IMR-90 (cell line): ENCODE measurements at regions not wholly inside any gene's neighbourhood (a gene's known extent, or its start where the extent isn't known, plus 50 kb on each side); places are given as distances from the start of the nearest gene placed in this dataset.

ENCODE experiments used
- ATAC-seq: fragments of 200-7000 bp; cut with Tn5 transposase; 2 replicates; pipeline ENCODE4 v1.9.1; 2020; ENCODE audit warnings: low read depth, mild to moderate bottlenecking, moderate library complexity
- BruUV-seq: library from RNA; stranded (reverse); fragments of 400-500 nt; replicated peaks from 2 replicates; lab custom pipeline; 2021; lab: Mats Ljungman, UMichigan
- CTCF ChIA-PET: fragments of 300-600 bp; formaldehyde crosslinking; extraction: SDS; loops from one replicate; lab custom pipeline; 2021; ENCODE audit warnings: antibody characterized with exemption; lab: Yijun Ruan, JAX
- POLR2A ChIA-PET: fragments of 300-600 bp; sonication (Branson Sonifier 250); formaldehyde crosslinking; loops from one replicate; lab custom pipeline; 2022; ENCODE audit warnings: antibody characterized with exemption; ENCODE audit not compliant: unreplicated experiment; lab: Charles Lee
- DNase-seq: peaks from one replicate; pipeline ENCODE4 v3.0.0; 2013
- H2AFZ ChIP-seq: replicated peaks from 2 replicates; pipeline ENCODE3; 2013; ENCODE audit warnings: low read length, mild to moderate bottlenecking; ENCODE audit not compliant: poor library complexity
- H2AK5ac ChIP-seq: 2 replicates; pipeline ENCODE4 v1.6.1; 2013; ENCODE audit warnings: low read depth, low read length, inconsistent platforms
- H2AK9ac ChIP-seq: replicated peaks from 2 replicates; pipeline ENCODE3; 2013; ENCODE audit warnings: mild to moderate bottlenecking, low read depth, low read length, moderate library complexity; ENCODE audit not compliant: poor library complexity
- H2BK120ac ChIP-seq: 2 replicates; pipeline ENCODE4 v1.6.1; 2013; ENCODE audit warnings: low read depth, low read length, inconsistent platforms
- H2BK15ac ChIP-seq: 3 replicates; pipeline ENCODE4 v1.6.1; 2013; ENCODE audit warnings: low read depth, low read length, inconsistent platforms
- H2BK20ac ChIP-seq: 2 replicates; pipeline ENCODE4 v1.6.1; 2013; ENCODE audit warnings: low read depth, mild to moderate bottlenecking, inconsistent platforms, low read length, moderate library complexity
- H2BK5ac ChIP-seq: 2 replicates; pipeline ENCODE4 v1.6.1; 2013; ENCODE audit warnings: mild to moderate bottlenecking, low read depth, low read length, inconsistent platforms; ENCODE audit not compliant: poor library complexity, severe bottlenecking
- H3K14ac ChIP-seq: replicated peaks from 2 replicates; pipeline ENCODE4 v1.6.1; 2013; ENCODE audit warnings: low read depth, low read length, inconsistent platforms
- H3K18ac ChIP-seq: 2 replicates; pipeline ENCODE4 v1.6.1; 2013; ENCODE audit warnings: low read depth, low read length, control low read depth
- H3K23ac ChIP-seq: 2 replicates; pipeline ENCODE4 v1.6.1; 2013; ENCODE audit warnings: low read depth, low read length, inconsistent platforms
- H3K27ac ChIP-seq: 2 replicates; pipeline ENCODE4 v1.5.1; 2013; ENCODE audit warnings: mild to moderate bottlenecking, control low read depth, low read length; ENCODE audit not compliant: insufficient read depth
- H3K27me3 ChIP-seq: 2 replicates; pipeline ENCODE4 v1.6.1; 2013; ENCODE audit warnings: low read length; ENCODE audit not compliant: control insufficient read depth, insufficient read depth
- H3K36me3 ChIP-seq: 2 replicates; pipeline ENCODE4 v1.6.1; 2013; ENCODE audit warnings: low read length, mixed read lengths; ENCODE audit not compliant: control insufficient read depth, insufficient read depth
- H3K4ac ChIP-seq: 2 replicates; pipeline ENCODE4 v1.6.1; 2013; ENCODE audit warnings: low read depth, low read length, inconsistent platforms
- H3K4me1 ChIP-seq: 2 replicates; pipeline ENCODE4 v1.6.1; 2013; ENCODE audit warnings: low read length, mixed read lengths; ENCODE audit not compliant: control insufficient read depth, insufficient read depth
- H3K4me2 ChIP-seq: 2 replicates; pipeline ENCODE4 v1.6.1; 2013; ENCODE audit warnings: low read depth, mild to moderate bottlenecking, control low read depth, low read length, moderate library complexity
- H3K4me3 ChIP-seq: 2 replicates; pipeline ENCODE4 v1.5.1; 2013; ENCODE audit warnings: low read depth, mild to moderate bottlenecking, control low read depth, low read length, moderate library complexity; ENCODE audit not compliant: insufficient read depth
- H3K56ac ChIP-seq: 2 replicates; pipeline ENCODE4 v1.6.1; 2013; ENCODE audit warnings: low read length, inconsistent platforms; ENCODE audit not compliant: insufficient read depth; ENCODE audit errors: extremely low read depth
- H3K79me1 ChIP-seq, 2 experiments: 2 replicates each; pipeline ENCODE4 v1.6.1; 2013; ENCODE audit warnings: low read length in 2 of 2, inconsistent platforms in 1 of 2, low read depth in 1 of 2
- H3K9ac ChIP-seq: 2 replicates; pipeline ENCODE4 v1.6.1; 2013; ENCODE audit warnings: low read depth, low read length, control low read depth
- H3K9me1 ChIP-seq: 2 replicates; pipeline ENCODE4 v1.6.1; 2013; ENCODE audit warnings: low read length, inconsistent platforms; ENCODE audit not compliant: insufficient read depth
- H3K9me3 ChIP-seq: 2 replicates; pipeline ENCODE4 v1.6.1; 2013; ENCODE audit warnings: low read length; ENCODE audit not compliant: control insufficient read depth, insufficient read depth
- H4K20me1 ChIP-seq: 2 replicates; pipeline ENCODE4 v1.6.1; 2013; ENCODE audit warnings: low read length, inconsistent platforms; ENCODE audit not compliant: insufficient read depth
- H4K5ac ChIP-seq: 2 replicates; pipeline ENCODE4 v1.6.1; 2013; ENCODE audit warnings: mild to moderate bottlenecking, low read depth, low read length, control low read depth
- H4K8ac ChIP-seq, 2 experiments: 2 replicates each; pipeline ENCODE4 v1.6.1; 2013; ENCODE audit warnings: low read depth in 2 of 2, low read length in 2 of 2, control low read depth in 1 of 2, inconsistent platforms in 1 of 2
- H4K91ac ChIP-seq: 2 replicates; pipeline ENCODE4 v1.6.1; 2013; ENCODE audit warnings: low read depth, low read length, inconsistent platforms; ENCODE audit not compliant: insufficient read depth
- BHLHE40 ChIP-seq: fragments of 150-350 bp; IDR thresholded peaks from 2 replicates; pipeline ENCODE4 v1.6.1; 2016; ENCODE audit warnings: mild to moderate bottlenecking, low read depth, low read length
- CEBPB ChIP-seq: IDR thresholded peaks from 2 replicates; pipeline ENCODE4 v1.6.1; 2012; ENCODE audit warnings: low read depth, low read length, improper control_type of control experiment
- MAFK ChIP-seq: IDR thresholded peaks from 2 replicates; pipeline ENCODE4 v1.6.1; 2012; ENCODE audit warnings: low read depth, low read length, improper control_type of control experiment
- MXI1 ChIP-seq: IDR thresholded peaks from 2 replicates; pipeline ENCODE4 v1.6.1; 2012; ENCODE audit warnings: low read depth, mild to moderate bottlenecking, low read length, moderate library complexity, borderline replicate concordance
- NFE2L2 ChIP-seq: fragments of 150-350 bp; IDR thresholded peaks from 2 replicates; pipeline ENCODE4 v1.6.1; 2016; ENCODE audit warnings: low read depth, mild to moderate bottlenecking, low read length
- RCOR1 ChIP-seq: IDR thresholded peaks from 2 replicates; pipeline ENCODE4 v1.6.1; 2012; ENCODE audit warnings: mild to moderate bottlenecking, low read length, improper control_type of control experiment; ENCODE audit not compliant: insufficient replicate concordance
- SMC3 ChIP-seq: fragments of 150-350 bp; IDR thresholded peaks from 2 replicates; pipeline ENCODE4 v1.6.1; 2016; ENCODE audit warnings: low read depth, mild to moderate bottlenecking, antibody characterized with exemption, low read length, moderate library complexity
- WGBS, 2 experiments: methylation state at CpG; one replicate each; pipeline versions ENCODE4 v1.1.5 to v1.1.7; 2013; ENCODE audit warnings: missing lambda C conversion rate in 2 of 2; ENCODE audit not compliant: insufficient read length in 1 of 2; ENCODE audit errors: extremely low coverage in 2 of 2; 5-methylcytosine and 5-hydroxymethylcytosine counted together
- dilution Hi-C: fragments of 300-500 bp; cut with HindIII; formaldehyde crosslinking; loops from one replicate; pipeline ENCODE4 v1.14.3; 2018; ENCODE audit warnings: low sequenced_read_pairs; ENCODE audit not compliant: unreplicated experiment
- in situ Hi-C: fragments of 300-500 bp; cut with MboI; formaldehyde crosslinking; loops from 3 replicates; pipeline ENCODE4 v1.14.3; 2019; ENCODE audit warnings: low sequenced_read_pairs, inconsistent platforms, mixed read lengths
- intact Hi-C: fragments of 100-400 bp; cut with micrococcal nuclease; formaldehyde crosslinking; loops from 2 replicates; pipeline ENCODE4 v1.10.0; 2022
- TF ChIP-seq, protein P1 (sequence below): fragments of 150-350 bp; IDR thresholded peaks from 2 replicates; pipeline ENCODE4 v1.6.1; 2016; ENCODE audit warnings: low read depth, mild to moderate bottlenecking, low read length, moderate library complexity, borderline replicate concordance
- TF ChIP-seq, protein P2 (sequence below): conservative IDR thresholded peaks from 2 replicates; pipeline ENCODE4 v1.5.1; 2012; ENCODE audit warnings: mild to moderate bottlenecking, low read depth, low read length, improper control_type of control experiment
- TF ChIP-seq, protein P3 (sequence below): fragments of 150-350 bp; IDR thresholded peaks from 2 replicates; pipeline ENCODE4 v1.6.1; 2017; ENCODE audit warnings: mild to moderate bottlenecking, antibody characterized with exemption, low read length, low read depth

DNA sequence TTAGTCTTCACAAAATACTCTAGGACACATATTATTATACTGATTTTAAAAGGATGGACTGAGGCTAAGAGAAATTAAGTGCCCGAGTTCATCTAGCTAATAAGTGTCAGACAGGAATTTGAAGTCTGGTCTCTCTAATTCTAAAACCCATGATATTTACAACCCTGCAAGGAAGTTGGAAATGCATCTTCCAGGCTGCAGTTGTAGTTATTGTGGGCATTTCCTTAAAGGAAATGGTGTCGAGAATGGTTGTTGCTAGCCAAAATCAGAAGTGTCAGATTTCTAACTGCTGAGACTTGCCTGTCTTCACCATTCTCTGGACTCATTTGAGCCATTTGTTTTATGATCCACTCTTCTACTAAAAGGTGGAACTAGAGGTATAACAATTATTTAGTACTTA, 82.5 kb downstream of the FAT4 start:
- no CpG with 5 or more reads among the region's 2 CpGs for WGBS, 2 experiments
- Histone ChIP-seq H2BK120ac (no peak overlapping the region), H3K56ac (no peak overlapping the region), H2BK5ac (no peak overlapping the region), H2BK20ac (no peak overlapping the region), H3K36me3 (0 out of 2 replicates have a peak, but pooled peaks cover 2% of the 10 kb centered on the region), H4K5ac (no peak overlapping the region), H2BK15ac (no peak overlapping the region), H3K4ac (no peak overlapping the region), H2AK9ac (no peak overlapping the region), H3K9me1 (peaks cover 2% of the 10 kb centered on the region; the same call in 1 of the 2 replicates), H4K20me1 (no peaks in the 10 kb centered on the region), H2AFZ (no peak overlapping the region), H3K18ac (no peak overlapping the region), H4K91ac (no peak overlapping the region), H3K79me1 (peaks cover 16 to 23% of the 10 kb centered on the region in 2 experiments; a peak in 3 of 4 replicates), H3K23ac (no peak overlapping the region), H3K9ac (no peak overlapping the region), H3K27ac (no peak overlapping the region), H3K9me3 (no peaks in the 10 kb centered on the region), H2AK5ac (no peak overlapping the region), H3K4me3 (no peak overlapping the region), H3K4me2 (no peak overlapping the region), H3K14ac (no peak overlapping the region), H3K4me1 (peaks cover 2% of the 10 kb centered on the region; the same call in 1 of the 2 replicates), H4K8ac (no peak overlapping the region), H3K27me3 (no peaks in the 10 kb centered on the region)
- TF ChIP-seq, protein P1, sequence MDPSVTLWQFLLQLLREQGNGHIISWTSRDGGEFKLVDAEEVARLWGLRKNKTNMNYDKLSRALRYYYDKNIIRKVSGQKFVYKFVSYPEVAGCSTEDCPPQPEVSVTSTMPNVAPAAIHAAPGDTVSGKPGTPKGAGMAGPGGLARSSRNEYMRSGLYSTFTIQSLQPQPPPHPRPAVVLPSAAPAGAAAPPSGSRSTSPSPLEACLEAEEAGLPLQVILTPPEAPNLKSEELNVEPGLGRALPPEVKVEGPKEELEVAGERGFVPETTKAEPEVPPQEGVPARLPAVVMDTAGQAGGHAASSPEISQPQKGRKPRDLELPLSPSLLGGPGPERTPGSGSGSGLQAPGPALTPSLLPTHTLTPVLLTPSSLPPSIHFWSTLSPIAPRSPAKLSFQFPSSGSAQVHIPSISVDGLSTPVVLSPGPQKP, result no peak
- TF ChIP-seq RCOR1, result no peak
- TF ChIP-seq, protein P2, sequence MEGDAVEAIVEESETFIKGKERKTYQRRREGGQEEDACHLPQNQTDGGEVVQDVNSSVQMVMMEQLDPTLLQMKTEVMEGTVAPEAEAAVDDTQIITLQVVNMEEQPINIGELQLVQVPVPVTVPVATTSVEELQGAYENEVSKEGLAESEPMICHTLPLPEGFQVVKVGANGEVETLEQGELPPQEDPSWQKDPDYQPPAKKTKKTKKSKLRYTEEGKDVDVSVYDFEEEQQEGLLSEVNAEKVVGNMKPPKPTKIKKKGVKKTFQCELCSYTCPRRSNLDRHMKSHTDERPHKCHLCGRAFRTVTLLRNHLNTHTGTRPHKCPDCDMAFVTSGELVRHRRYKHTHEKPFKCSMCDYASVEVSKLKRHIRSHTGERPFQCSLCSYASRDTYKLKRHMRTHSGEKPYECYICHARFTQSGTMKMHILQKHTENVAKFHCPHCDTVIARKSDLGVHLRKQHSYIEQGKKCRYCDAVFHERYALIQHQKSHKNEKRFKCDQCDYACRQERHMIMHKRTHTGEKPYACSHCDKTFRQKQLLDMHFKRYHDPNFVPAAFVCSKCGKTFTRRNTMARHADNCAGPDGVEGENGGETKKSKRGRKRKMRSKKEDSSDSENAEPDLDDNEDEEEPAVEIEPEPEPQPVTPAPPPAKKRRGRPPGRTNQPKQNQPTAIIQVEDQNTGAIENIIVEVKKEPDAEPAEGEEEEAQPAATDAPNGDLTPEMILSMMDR, result no peak
- TF ChIP-seq MXI1, result no peak
- no peak for TF ChIP-seq BHLHE40
- no peak for TF ChIP-seq SMC3
- TF ChIP-seq CEBPB, result no peak
- TF ChIP-seq NFE2L2, result no peak
- TF ChIP-seq MAFK, result no peak
- TF ChIP-seq, protein P3, sequence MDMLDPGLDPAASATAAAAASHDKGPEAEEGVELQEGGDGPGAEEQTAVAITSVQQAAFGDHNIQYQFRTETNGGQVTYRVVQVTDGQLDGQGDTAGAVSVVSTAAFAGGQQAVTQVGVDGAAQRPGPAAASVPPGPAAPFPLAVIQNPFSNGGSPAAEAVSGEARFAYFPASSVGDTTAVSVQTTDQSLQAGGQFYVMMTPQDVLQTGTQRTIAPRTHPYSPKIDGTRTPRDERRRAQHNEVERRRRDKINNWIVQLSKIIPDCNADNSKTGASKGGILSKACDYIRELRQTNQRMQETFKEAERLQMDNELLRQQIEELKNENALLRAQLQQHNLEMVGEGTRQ, result no peak
- ChIA-PET POLR2A (no interaction called here), CTCF (no interaction called here)
- in situ Hi-C loops (no loop called here), dilution Hi-C loops (no loop called here), intact Hi-C loops (no loop called here)
- DNase-seq (no peak), ATAC-seq (no peak)
- BruUV-seq, result no TSS peak
